NCI-H526 treated with DMSO at 0.1 percent for 48 hours (cell line): ENCODE measurements at regions not wholly inside any gene's neighbourhood (a gene's known extent, or its start where the extent isn't known, plus 50 kb on each side); places are given as distances from the start of the nearest gene placed in this dataset.
A peak's percentile ranks its signal among the peaks of the same experiment; 100 is the strongest.
"Not testable (repeated sequence)": the region's sequence is repeated elsewhere in the genome, so short reads cannot be mapped to it uniquely, and the experiment has no call there.

Experiments
- DNase-seq: peaks from one replicate; lab custom pipeline; 2025; lab: John Stamatoyannopoulos, UW

- DNase-seq = no peak
Measured at GRCh38 chr10:64576497-64576896, 1055.3 kb downstream of the REEP3 start.

- DNase-seq = not testable (repeated sequence)
Measured at GRCh38 chr10:64578757-64579156, 1057.6 kb downstream of the REEP3 start.

- no peak for DNase-seq
Measured at GRCh38 chr10:64586934-64587503, 1065.8 kb downstream of the REEP3 start.

- DNase-seq = no peak
Measured at GRCh38 chr10:64594072-64594471, 1072.9 kb downstream of the REEP3 start.

GRCh38 chr10:64598600-64598999 is 1077.4 kb downstream of the REEP3 start:
- no peak for DNase-seq

GRCh38 chr10:64601298-64601697 is 1080.1 kb downstream of the REEP3 start:
- no peak for DNase-seq

- DNase-seq = no peak
Measured at GRCh38 chr10:64617085-64617484, 1095.9 kb downstream of the REEP3 start.

- no peak for DNase-seq
Measured at GRCh38 chr10:64619102-64619501, 1097.9 kb downstream of the REEP3 start.

GRCh38 chr10:64626924-64627323 is 1105.7 kb downstream of the REEP3 start:
- no peak for DNase-seq

GRCh38 chr10:64630534-64630933 is 1109.3 kb downstream of the REEP3 start:
- no peak for DNase-seq

GRCh38 chr10:64635906-64636305 is 1114.7 kb downstream of the REEP3 start:
- DNase-seq = no peak

GRCh38 chr10:64636461-64636860 is 1115.3 kb downstream of the REEP3 start:
- no peak for DNase-seq

- no peak for DNase-seq
Measured at GRCh38 chr10:64637939-64638338, 1116.7 kb downstream of the REEP3 start.

GRCh38 chr10:64648915-64649314 is 1127.7 kb downstream of the REEP3 start:
- DNase-seq = no peak

- DNase-seq = no peak
Measured at GRCh38 chr10:64658528-64658927, 1137.3 kb downstream of the REEP3 start.

- no peak for DNase-seq
Measured at GRCh38 chr10:64659311-64659710, 1138.1 kb downstream of the REEP3 start.

GRCh38 chr10:64682043-64682442 is 1160.8 kb downstream of the REEP3 start:
- DNase-seq = no peak

- DNase-seq = peak; percentile 1
Measured at GRCh38 chr10:64690194-64690593, 1169.0 kb downstream of the REEP3 start.

GRCh38 chr10:64699244-64699643 is 1178.0 kb downstream of the REEP3 start:
- DNase-seq = no peak

- DNase-seq = not testable (repeated sequence)
Measured at GRCh38 chr10:64702086-64702485, 1180.9 kb downstream of the REEP3 start.

- no peak for DNase-seq
Measured at GRCh38 chr10:64708884-64709681, 1187.9 kb downstream of the REEP3 start.

GRCh38 chr10:64726466-64726865 is 1205.3 kb downstream of the REEP3 start:
- no peak for DNase-seq

GRCh38 chr10:64731016-64731415 is 1209.8 kb downstream of the REEP3 start:
- no peak for DNase-seq
